IPS-18a (cell line): ENCODE measurements at regions not wholly inside any gene's neighbourhood (a gene's known extent, or its start where the extent isn't known, plus 50 kb on each side); places are given as distances from the start of the nearest gene placed in this dataset.

ENCODE experiments used
- H3K27ac ChIP-seq: one replicate; pipeline ENCODE4 v1.5.1; 2013; ENCODE audit warnings: low read length
- H3K27me3 ChIP-seq: one replicate; pipeline ENCODE4 v1.6.1; 2013; ENCODE audit warnings: mild to moderate bottlenecking, low read length; ENCODE audit not compliant: control insufficient read depth, insufficient read depth
- H3K36me3 ChIP-seq: one replicate; pipeline ENCODE4 v1.6.1; 2013; ENCODE audit warnings: low read depth, low read length; ENCODE audit not compliant: control insufficient read depth
- H3K4me1 ChIP-seq: one replicate; pipeline ENCODE4 v1.6.1; 2013; ENCODE audit warnings: low read depth, low read length; ENCODE audit not compliant: control insufficient read depth
- H3K4me3 ChIP-seq: one replicate; pipeline ENCODE4 v1.5.1; 2013; ENCODE audit warnings: low read length
- H3K9ac ChIP-seq: one replicate; pipeline ENCODE4 v1.6.1; 2013; ENCODE audit warnings: mild to moderate bottlenecking, low read length, moderate library complexity
- H3K9me3 ChIP-seq: one replicate; pipeline ENCODE4 v1.6.1; 2013; ENCODE audit warnings: low read depth, low read length; ENCODE audit not compliant: control insufficient read depth

DNA sequence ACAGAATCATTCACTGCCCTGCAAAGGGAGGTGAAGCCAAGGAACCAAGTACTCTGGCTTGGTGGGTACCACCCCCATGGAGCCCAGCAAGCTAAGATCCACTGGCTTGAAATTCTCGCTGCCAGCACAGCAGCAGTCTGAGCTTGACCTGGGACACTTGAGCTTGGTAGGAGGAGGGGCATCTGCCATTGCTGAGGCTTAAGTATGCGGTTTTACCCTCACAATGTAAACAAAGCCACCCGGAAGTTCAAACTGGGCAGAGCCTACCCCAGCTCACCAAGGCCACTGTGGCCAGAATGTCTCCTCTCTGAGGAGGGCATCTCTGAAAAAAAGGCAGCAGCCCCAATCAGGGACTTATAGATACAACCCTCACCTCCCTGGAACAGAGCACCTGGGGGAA lies 1050.0 kb upstream of the GHITM start:
- no peaks in the 10 kb centered on the region for H3K4me1 ChIP-seq
- no peak overlapping the region for H3K27ac ChIP-seq
- H3K9ac ChIP-seq, result no peak overlapping the region
- no peaks in the 10 kb centered on the region for H3K9me3 ChIP-seq
- H3K27me3 ChIP-seq, result no peaks in the 10 kb centered on the region
- H3K36me3 ChIP-seq, result no peaks in the 10 kb centered on the region
- no peak overlapping the region for H3K4me3 ChIP-seq

DNA sequence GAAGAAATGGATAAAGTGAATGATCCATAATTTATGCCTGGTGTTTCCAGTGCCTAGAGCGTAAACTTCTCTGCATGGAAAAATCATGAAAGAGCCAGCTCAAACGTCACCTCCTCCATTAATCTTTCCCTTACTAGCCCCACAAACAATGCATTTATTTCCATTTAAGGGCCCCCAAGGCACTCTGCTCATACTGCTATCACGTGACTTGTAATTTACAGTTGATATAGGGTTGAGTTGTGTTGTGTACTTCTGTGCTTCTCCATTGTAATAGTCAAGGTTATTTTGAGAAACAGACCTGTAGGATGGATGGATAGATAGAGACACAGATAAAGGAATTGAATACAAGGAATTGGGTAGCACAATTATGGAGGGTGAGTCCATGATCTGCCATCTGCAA lies 1034.7 kb upstream of the GHITM start:
- Histone ChIP-seq H3K4me1 (no peaks in the 10 kb centered on the region), H3K27ac (no peak overlapping the region)

DNA sequence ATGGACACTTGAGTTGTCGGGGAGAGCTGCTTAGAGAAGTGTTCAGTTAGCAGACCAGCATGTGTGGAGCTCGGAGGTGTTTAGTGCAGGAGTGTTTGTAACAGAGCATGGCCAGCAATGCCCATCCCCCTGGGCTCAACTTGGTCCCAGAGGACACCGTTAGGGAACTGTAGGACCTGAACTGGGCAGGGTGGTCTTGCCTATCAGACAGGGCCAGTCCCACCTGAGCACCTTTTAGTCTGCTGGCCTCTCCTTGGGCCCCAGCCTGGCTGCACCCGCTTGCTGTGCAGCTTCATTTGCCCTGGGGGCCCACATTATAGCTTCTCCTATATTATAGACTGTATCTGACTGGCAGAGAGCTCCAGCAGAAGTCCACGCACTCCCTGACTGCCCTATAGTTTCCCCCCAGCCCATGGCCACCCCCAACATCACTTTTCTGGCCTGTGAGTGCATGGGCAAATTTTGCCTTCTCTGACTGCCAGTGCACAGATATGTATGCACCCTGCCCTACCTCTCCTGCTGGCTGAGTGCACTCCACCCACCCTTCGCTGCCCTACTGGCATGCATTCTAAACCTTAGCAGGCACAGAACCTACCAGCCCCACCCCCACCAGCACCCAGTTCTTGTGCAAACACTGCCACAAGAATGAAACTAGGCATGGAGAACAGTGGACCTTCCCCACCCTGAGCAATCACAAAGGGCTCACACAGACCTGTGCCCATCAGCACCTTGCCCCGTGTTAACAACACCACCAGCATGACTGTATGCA lies 1030.6 kb upstream of the GHITM start:
- no peak overlapping the region for H3K27ac ChIP-seq
- no peak overlapping the region for H3K9ac ChIP-seq
- H3K27me3 ChIP-seq, result no peaks in the 10 kb centered on the region
- H3K4me1 ChIP-seq, result no peaks in the 10 kb centered on the region
- H3K9me3 ChIP-seq, result no peaks in the 10 kb centered on the region
- no peak overlapping the region for H3K4me3 ChIP-seq
- no peaks in the 10 kb centered on the region for H3K36me3 ChIP-seq

More for the DNA sequence above, 1034.7 kb upstream of the GHITM start:
- H3K27me3 ChIP-seq, result no peaks in the 10 kb centered on the region
- H3K9me3 ChIP-seq, result no peaks in the 10 kb centered on the region
- no peak overlapping the region for H3K4me3 ChIP-seq
- no peak overlapping the region for H3K9ac ChIP-seq
- H3K36me3 ChIP-seq, result no peaks in the 10 kb centered on the region

DNA sequence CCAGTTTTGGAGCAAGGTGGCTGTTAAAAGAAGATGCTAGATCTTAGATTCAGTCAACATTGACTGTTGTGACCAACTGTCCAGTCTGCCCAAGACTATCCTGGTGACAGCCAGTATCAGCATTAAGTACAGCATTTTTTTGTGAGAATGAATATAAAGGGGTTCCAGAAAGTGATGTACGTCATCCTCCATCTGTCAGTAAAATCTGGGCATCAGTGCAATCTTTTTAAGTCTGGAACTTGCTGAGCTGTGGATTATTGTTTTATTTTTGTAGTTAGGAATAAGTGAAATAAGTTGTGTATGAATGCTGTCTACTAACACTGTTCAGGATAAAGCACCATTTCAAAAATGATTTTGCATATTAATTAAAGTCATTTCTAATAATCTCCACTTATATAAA lies 1020.0 kb upstream of the GHITM start:
- Histone ChIP-seq H3K9me3 (no peaks in the 10 kb centered on the region), H3K9ac (no peak overlapping the region), H3K27ac (no peak overlapping the region), H3K4me3 (no peak overlapping the region), H3K4me1 (no peaks in the 10 kb centered on the region), H3K27me3 (no peaks in the 10 kb centered on the region), H3K36me3 (no peaks in the 10 kb centered on the region)

DNA sequence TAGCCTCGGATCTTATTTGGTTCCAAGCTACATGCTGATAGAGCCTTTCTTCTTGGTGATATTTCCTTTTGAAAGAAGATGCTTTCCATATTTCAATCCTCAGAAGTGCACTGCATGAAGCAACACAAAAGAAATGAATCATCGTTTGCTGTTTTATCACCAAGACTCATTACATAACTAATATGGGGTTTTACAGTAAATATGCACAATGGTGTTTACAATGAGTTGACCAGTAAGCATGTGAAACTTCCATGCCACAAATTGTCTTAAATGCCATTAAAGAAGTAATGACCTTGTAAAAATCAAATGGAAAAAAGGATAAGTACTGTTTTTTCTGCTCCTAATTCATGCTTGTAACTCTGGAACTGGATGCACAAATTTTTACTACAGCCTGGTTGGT lies 1017.0 kb upstream of the GHITM start:
- Histone ChIP-seq H3K27ac (no peak overlapping the region), H3K9me3 (no peaks in the 10 kb centered on the region)

DNA sequence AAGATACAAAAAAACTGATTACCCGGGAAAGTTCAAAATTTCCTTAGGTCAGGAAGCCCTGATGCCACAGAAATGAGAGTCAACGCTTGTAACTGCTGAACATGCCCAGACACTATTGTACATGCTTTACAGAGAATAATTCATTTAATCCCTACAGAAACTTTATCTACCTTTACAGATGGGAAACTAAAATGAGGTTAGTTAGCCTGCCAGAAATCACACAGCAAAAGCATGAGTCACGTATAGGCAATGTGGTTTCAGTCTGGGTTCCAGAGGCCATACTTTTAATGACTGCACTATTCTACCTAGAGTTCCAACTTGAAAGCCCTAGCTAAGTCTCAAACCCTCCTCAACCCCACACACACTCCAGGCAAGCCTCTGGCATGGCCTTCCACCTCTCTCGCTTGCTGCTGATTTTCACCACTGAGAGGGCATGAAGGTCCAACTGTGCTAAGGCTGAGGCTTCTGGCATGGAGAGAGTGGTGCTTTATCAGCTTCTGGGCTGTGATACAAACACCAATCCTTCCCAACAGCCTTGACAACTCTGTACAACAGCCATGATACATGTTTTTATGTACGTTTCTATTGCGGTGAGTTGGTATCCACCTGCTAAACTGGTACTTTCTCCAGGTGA lies 1011.2 kb upstream of the GHITM start:
- Histone ChIP-seq H3K27ac (no peak overlapping the region), H3K4me1 (no peaks in the 10 kb centered on the region), H3K9me3 (no peaks in the 10 kb centered on the region)

More for the DNA sequence above, 1017.0 kb upstream of the GHITM start:
- Histone ChIP-seq H3K27me3 (no peaks in the 10 kb centered on the region), H3K4me3 (no peak overlapping the region), H3K9ac (no peak overlapping the region), H3K4me1 (no peaks in the 10 kb centered on the region), H3K36me3 (no peaks in the 10 kb centered on the region)

DNA sequence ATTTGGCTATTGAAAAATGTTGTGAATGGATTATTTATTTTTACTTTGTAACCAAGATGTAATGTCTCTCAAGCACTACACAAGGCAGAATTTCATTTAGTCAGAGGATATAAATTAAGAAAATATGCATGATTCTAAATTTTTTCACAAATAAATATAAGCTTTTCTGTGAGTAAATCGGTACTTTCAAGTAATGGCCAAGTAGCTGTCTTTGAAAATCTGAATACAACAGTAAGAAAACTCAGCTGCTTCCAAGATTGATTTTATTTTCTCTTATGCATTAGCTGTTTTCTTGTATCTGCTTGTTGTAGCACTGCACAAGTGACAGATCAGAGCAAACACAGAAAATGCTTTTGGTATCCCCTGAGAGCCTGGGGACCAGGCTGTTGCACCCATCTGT lies 998.5 kb upstream of the GHITM start:
- Histone ChIP-seq H3K9me3 (no peaks in the 10 kb centered on the region), H3K36me3 (no peaks in the 10 kb centered on the region), H3K27me3 (no peaks in the 10 kb centered on the region), H3K4me1 (no peaks in the 10 kb centered on the region), H3K4me3 (no peak overlapping the region), H3K27ac (no peak overlapping the region), H3K9ac (no peak overlapping the region)

More for the DNA sequence above, 1011.2 kb upstream of the GHITM start:
- no peaks in the 10 kb centered on the region for H3K36me3 ChIP-seq
- no peak overlapping the region for H3K9ac ChIP-seq
- no peaks in the 10 kb centered on the region for H3K27me3 ChIP-seq
- no peak overlapping the region for H3K4me3 ChIP-seq

DNA sequence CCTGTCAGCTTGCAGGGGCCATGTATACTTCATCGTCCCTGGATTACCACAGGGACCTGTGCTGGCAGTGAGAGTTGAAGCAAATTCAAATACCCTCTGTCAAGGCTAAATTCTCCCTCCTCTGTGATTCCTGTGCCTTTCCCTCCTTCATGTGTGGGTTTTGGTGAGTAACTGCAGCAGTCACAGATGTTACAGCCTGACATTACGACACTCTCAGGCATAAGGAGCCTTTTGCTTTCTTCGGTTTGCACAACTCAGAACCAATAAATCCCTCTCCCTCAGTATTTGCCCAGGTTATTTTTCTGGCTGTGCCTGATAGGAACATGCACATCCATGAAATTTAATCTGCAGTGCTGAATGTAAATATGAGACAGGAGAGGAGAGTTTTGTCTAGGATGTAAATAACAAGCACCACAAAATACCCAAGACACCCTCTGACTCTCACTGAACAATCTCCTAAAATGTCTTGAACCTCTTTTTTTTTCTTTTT lies 997.2 kb upstream of the GHITM start:
- Histone ChIP-seq H3K36me3 (no peaks in the 10 kb centered on the region), H3K4me3 (no peak overlapping the region), H3K4me1 (no peaks in the 10 kb centered on the region), H3K27ac (no peak overlapping the region), H3K9me3 (no peaks in the 10 kb centered on the region), H3K9ac (no peak overlapping the region), H3K27me3 (no peaks in the 10 kb centered on the region)

DNA sequence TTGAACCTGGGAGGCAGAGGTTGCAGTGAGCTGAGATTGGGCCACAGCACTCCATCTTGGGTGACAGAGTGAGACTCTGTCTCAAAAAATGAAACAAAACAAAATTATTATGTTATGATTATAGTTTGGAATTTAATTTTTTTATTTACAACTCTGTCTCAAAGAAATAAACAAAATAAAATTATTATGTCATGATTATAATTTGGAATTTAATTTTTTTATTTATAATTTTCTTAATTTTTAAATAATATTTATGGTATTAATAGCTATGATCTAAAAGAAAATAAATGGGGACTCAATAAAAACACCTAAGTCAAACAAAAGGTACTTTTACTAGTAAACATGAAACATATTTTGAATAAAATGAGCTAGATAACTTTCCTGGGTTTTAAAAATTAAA lies 994.8 kb upstream of the GHITM start:
- Histone ChIP-seq H3K4me1 (no peaks in the 10 kb centered on the region), H3K4me3 (no peak overlapping the region), H3K9me3 (no peaks in the 10 kb centered on the region)

DNA sequence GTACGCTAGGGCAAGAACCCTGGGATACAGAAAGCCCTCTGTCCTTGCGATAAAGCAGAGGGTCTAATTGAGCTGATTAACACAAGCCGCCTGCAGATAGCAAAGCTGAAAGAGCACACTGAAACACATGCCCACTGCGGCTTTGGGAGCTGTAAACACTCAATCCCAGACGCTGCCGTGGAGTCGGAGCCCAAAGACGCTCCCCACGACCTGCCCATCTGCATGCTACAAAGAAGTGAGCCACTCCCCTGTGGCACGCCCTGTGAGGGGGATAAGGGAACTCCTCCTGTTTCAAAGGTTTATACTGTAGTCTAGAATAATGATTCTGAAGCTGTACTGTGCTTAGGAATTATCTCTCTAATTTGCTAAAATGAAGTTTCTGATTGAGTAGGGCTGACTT lies 985.6 kb upstream of the GHITM start:
- H3K36me3 ChIP-seq, result no peaks in the 10 kb centered on the region
- H3K4me1 ChIP-seq, result peaks cover 3% of the 10 kb centered on the region
- H3K9ac ChIP-seq, result no peak overlapping the region
- no peak overlapping the region for H3K27ac ChIP-seq
- no peak overlapping the region for H3K4me3 ChIP-seq
- H3K27me3 ChIP-seq, result no peaks in the 10 kb centered on the region
- H3K9me3 ChIP-seq, result no peaks in the 10 kb centered on the region

More for the DNA sequence above, 994.8 kb upstream of the GHITM start:
- H3K27ac ChIP-seq, result no peak overlapping the region
- no peaks in the 10 kb centered on the region for H3K36me3 ChIP-seq
- H3K27me3 ChIP-seq, result no peaks in the 10 kb centered on the region
- no peak overlapping the region for H3K9ac ChIP-seq

DNA sequence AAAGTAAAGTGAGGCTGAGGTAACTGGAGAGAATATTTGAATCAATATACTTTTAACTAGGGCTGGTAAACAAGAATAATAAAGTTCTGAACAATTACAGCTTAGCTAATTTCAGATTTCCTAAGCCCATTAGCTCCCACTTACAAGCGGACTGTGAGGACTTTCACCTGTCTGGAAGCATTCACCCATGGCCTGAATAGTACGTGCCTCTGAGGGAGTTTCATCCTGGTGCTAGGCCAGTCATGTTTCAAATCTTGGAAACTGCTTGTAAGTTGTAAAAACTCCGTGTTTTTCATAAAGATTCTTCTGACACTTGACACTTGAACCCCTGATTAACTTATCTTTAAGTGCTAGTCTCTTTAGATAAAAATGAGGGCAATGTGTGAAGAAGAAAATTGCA lies 975.2 kb upstream of the GHITM start:
- no peaks in the 10 kb centered on the region for H3K36me3 ChIP-seq
- H3K27me3 ChIP-seq, result no peaks in the 10 kb centered on the region
- H3K4me1 ChIP-seq, result no peaks in the 10 kb centered on the region
- no peak overlapping the region for H3K4me3 ChIP-seq
- no peak overlapping the region for H3K27ac ChIP-seq
- H3K9me3 ChIP-seq, result no peaks in the 10 kb centered on the region
- H3K9ac ChIP-seq, result no peak overlapping the region

DNA sequence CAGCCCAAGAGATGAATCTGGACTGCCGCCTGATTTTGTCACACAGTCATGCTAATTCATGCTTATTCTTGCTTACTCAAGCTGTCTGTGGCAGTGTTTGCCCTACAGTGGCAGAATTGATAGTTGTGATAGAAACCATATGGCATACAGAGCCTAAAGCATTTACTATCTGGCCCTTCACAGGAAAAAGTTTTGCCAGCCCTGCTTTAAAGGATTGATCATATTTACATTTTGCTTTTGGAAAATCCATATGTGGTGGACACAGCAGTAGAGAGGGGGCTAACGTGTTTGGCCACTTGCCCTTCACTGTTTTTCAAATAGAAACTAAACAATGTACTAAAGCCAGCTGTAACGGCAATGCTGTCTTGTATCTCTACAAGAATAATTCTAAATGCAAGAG lies 974.0 kb upstream of the GHITM start:
- no peaks in the 10 kb centered on the region for H3K27me3 ChIP-seq
- H3K4me3 ChIP-seq, result no peak overlapping the region
- no peak overlapping the region for H3K27ac ChIP-seq
- no peaks in the 10 kb centered on the region for H3K36me3 ChIP-seq
- no peak overlapping the region for H3K9ac ChIP-seq
- no peaks in the 10 kb centered on the region for H3K9me3 ChIP-seq
- H3K4me1 ChIP-seq, result no peaks in the 10 kb centered on the region
